ENCODE measurements at regions not wholly inside any gene's neighbourhood (a gene's known extent, or its start where the extent isn't known, plus 50 kb on each side); places are given as distances from the start of the nearest gene placed in this dataset.

DNA sequence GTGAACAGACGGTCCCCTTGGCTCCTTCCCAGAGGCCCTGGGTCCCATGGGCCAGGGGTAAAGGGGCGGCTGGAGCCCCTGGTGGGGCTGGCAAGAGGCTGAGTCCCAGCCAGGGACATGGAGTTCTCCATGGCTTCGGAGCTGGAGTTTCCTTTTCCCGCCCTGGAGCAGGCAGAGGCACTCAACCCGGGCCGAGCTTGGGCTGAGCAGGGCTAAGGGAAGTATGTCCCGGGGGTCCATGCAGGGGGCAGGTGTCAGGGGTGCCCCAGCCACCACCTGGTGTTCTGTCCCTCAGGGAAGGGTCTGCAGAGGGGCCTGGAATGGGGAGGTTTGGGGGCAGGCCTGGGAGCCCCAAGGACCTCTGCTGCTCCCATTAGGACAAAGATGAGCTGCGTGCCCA is 54.0 kb upstream of the TPM4 start:
- DNase-seq (ENCODE audit: low read depth), result no peak

DNA sequence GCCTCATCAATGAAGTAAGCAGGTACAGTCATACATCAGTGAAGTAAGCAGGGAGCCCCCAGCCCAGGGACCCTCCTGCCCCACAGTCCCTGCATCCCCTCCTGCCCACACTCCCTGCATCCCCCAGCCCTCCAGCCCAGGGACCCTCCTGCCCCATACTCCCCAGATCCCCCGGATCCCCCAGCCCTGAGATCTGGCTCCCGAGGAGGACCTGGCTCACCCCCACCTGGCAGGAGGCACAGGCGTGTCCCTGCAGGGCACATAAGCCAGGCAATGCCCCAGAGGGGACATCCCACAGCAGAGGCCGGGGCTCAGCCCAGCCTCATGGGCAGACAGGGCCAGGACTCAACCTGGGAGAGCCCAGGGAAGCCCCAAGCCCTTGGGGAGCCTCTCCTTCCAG is 53.6 kb upstream of the TPM4 start:
- DNase-seq (ENCODE audit: low read depth), result no peak

- DNase-seq (ENCODE audit: low read depth), result no peak
Measured at GRCh38 chr19:16023146-16023915, 53.0 kb upstream of the TPM4 start.

GRCh38 chr19:16024266-16025107 is 51.8 kb upstream of the TPM4 start:
- no peak for DNase-seq (ENCODE audit: low read depth)

DNA sequence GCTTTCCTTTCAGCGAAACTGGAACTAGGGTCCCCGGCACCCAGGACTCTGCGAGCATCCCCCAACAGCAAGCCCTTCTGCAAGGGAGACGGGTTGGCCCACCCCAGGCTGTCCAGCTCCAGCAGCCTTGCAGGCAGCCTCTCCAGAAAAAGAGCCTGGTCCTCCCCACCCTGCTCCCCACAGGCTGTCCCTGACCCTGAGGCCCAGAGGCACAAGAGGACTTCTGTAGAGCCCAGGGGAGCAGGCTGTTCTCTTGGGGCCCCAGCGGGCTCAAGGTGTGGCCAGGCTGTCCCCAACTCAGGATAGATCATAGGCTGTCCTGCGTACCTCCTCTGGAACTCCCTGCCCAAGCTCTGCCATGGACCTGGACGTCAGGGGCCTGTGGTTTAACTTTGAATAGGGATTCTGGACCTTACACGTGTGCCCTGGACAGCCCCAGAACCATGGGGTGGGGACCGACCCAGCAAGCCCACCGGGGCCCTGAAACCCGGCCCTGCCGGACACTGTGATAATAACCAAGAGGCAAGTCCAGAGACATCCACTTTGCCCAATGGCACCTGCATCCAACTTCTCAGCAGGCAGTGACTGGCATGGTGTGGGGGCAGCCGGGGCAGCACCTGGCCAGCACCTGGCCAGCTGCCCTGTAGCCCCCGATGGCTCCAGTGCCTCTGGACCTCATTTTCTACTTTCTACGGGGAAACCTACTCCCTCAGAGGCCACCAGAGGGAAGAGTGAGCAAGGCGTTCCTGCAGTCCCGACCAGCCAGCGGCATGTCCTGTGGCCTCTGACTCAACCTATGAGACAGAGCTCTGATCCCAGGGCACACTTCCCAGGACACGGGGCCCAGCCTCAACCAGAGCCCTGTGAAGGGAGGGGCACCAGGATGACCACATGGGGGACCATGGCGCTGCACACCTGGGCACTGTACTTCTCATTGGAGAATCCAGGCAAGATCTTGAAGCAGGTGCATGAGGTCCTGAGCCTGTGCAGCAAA is 50.9 kb upstream of the TPM4 start:
- DNase-seq (ENCODE audit: low read depth), result peak; percentile 51

- DNase-seq (ENCODE audit: low read depth), result no peak
Measured at GRCh38 chr19:16026131-16026530, 50.2 kb upstream of the TPM4 start.
